AG08395 (cell line): ENCODE measurements at regions not wholly inside any gene's neighbourhood (a gene's known extent, or its start where the extent isn't known, plus 50 kb on each side); places are given as distances from the start of the nearest gene placed in this dataset.

Experiments used
- DNase-seq: peaks from one replicate; pipeline ENCODE4 v3.0.0; 2012; ENCODE audit warnings: mixed read lengths, low spot score

DNA sequence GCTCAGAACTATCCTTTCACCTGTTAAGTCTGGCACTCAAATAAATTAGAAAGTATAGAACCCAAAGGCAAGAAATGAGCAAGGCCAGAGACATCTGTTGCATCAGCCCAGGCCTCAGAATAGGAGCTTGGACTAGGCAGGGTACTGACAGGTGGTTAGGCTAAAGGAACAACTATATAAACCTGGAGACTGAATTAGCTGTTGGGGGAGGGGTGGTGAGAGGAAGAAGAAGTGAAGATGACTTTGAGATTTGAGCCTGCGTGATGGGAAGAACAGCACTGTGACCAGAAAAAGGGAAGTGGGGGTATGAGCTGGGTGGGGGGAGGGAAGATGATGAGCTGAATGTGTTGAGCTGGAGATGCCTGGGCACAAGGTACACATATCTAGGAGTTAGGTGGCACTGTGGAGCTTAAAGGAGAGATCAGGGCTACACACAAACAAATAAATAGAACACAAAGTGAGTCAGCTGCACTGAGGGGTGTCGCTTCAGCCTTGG is 244.7 kb downstream of the PTEN start:
- no peak for DNase-seq

DNA sequence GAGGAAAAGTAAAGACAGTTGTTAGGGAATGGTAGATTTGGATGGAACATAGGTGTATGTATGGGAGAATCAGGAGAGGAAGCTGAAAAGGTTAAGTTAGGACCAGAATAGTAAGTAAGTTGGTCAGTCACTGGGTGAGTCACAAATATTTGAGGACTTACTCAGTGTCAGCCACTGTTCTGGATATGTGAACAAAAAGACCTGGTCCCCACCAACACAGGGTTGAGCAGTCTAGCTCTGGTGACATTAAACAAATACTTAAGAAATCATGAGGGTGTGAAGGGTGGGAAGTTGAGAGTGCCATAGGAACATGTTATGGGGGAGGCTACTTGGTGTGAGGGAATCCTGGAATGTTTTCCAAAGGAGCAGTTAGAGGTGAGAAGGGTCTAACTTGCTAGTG is 246.9 kb downstream of the PTEN start:
- peak; percentile 65 for DNase-seq

DNA sequence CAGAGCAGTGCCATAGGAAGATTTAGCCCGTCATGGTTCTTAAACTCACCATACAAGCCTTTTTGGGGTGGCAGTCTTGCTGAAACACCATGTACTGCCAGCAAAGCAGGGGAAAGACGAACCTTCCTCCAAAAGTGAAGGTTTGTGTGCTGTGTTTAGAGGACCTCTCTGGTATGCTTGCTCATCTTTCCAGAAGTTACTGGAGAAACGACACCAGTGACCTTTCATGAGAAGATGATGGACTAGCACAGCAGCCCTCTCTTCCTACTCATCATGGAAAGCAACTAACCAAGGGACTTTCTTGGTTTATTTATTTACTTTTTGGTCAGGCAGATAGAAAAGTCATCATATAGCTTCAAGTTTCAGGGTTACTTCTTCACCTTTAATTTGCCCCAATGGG is 247.4 kb downstream of the PTEN start:
- no peak for DNase-seq

DNA sequence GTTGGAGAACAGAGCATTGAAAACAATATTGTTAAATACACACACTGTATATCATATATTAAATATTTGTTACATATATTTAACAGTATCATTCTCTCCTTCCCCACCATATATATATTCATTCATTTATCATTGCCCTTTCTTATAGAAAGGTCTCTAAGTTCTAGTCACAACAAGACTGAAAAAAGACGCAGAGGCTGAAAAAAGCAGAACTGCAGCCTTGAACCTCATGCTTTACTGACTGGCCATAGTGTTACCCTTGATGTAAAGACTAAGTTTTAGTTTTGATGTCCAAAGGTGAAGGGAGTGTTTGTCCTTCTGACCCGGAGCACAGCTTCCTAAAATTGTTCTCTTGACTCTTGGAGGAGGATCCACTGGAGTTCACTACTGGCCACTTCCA is 247.9 kb downstream of the PTEN start:
- no peak for DNase-seq

DNA sequence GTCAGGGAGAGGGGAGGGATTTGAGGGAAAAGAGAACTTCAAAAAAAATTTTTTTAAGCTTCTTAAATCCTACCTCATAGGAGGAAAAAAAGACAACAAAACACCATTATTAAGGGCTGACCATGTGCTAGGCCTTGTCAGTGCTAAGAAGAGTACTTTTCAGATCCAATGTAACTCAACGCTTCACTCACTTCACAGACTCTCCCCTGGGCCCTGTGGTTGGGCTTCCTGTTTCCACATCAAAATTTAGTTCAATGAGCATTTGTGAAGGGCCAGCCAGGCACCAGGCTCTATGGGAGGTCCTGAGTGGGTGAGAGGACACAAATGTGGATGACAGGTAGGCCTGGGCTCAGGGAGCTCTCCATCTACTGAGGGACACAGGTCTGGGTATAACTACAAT is 249.8 kb downstream of the PTEN start:
- DNase-seq = no peak

DNA sequence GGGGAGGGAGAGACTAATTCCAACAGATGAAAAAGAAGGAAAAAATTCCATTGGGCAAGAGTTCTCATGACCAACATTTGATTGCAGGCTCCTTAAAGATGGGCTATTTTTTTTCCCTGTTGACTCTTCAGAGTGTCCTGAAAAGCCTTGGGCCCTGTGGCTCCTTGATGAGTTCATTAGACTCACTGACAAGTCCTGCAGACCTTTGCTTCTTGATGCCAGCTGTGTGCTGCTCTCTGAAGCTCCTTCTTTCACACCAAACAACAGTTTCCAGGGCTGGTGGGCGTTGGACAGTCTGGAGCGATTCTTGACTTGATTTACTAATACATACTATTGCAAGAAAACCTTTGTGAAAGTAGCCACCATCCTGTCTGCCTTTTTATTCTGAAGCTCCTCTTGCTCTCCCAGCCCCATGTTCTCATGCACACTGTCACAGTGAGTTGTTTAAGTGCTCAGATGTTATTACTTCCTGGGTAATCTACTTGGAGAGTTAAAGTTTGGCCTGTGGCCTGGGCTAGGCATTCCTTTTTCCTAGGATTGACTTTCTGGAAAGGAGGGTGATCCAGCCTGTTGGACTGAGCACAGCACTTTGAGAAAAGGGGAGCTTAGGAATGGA is 250.3 kb downstream of the PTEN start:
- no peak for DNase-seq

DNA sequence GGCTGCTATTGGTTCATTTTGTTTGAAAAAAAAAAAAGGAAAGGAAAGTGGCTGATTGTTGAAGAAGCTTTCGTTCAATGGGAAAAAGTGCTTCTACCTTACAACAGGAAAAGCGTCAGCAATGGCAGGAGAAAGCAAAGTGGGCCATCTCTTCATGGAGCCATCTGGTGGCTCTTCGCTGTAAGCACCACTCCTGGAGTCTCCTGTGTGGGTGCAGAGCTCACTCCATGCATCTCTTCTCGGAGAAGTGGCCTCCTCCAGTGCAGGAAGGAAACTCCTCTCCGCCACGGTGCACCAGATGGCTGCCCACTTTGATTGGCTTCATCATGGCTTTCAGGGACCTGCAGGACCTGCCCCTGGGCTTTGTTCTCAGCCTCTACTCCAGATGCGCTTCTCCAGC is 250.9 kb downstream of the PTEN start:
- no peak for DNase-seq

DNA sequence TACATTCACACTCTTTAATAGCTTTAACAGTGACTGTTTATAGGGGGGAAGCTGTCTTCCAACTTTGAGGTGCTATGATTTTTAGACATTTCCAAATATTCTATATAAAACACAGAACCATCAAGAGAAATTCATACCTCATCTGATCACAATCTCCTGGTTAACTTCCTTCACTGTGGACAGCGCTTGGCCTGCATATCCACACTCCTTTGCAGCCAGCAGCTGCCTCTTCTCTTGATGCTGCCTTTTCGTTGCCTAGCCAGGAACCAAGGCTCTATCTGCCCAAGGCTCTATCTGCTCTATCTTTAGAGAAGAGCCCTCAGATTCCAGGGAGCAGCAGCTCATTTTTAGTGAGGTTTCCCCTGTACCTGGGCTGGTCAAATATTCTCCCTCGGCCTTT is 252.0 kb downstream of the PTEN start:
- DNase-seq = no peak

DNA sequence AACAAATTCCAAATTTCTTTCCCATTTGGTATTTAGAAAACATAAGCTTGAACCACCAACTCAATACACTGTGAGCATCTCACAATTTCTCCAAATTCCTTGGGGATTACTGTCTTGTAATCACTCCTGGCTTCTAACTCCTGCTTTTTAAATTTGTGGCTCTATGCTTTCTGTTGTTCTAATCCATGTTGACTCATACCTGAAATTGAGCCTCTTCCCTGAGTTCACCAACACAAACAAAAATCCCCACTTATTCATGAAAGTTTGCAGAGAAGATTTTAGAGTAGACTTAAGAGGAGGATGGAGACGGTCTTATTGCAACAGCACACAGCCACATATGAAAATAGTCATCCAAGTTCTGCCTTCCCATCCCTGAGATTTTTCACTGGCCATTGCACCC is 252.5 kb downstream of the PTEN start:
- DNase-seq = peak; percentile 52

DNA sequence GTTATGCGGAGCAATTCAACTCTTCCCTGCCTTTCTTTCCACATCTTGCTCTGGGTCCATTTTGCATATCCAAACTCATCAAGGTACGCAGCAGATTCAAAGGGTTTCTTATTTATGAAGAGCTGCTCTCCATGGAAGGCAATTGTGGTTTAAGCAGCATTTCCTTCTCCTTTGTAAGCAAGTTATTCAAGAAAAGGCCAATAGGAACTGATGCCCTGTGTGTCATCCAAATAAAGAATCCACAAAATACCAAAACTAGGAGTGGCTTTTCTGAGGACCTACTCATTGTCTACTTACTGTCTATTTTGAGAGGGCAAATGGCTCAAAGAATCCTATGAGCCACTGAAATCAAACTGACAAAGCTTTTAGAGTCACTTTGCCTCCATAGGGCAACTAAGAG is 253.1 kb downstream of the PTEN start:
- peak; percentile 66 for DNase-seq

DNA sequence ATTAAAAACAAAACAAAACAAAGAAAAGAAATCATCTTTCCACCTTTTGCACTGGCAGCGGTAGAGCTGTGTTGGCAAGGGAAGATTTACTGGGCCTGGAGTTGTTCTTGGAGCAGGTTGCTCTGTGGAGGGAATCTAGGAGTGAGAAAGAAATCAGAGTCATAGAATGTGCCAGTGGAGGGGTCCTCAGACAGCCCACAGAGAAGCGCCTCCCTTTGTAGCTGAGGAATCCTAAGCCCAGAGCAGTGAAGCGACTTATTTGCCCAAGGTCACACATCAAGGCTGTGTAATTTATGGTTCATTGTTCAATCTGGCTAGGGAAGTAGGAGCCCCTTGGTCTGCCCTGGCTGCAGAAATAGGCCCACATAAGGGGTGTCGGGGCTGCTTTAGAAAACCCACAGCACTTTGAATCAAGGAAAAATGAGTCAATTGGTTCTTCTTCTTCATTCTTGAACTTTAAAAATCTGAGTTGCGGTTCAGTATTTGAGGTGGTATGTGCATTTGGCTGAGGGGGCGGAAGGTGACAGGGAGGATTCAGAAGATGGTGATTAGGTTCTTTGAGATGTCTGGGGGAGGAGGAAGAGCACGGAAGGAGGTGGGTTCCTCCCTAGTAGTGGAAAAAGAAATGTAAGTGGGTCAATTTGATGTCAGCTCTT is 253.7 kb downstream of the PTEN start:
- DNase-seq = no peak

DNA sequence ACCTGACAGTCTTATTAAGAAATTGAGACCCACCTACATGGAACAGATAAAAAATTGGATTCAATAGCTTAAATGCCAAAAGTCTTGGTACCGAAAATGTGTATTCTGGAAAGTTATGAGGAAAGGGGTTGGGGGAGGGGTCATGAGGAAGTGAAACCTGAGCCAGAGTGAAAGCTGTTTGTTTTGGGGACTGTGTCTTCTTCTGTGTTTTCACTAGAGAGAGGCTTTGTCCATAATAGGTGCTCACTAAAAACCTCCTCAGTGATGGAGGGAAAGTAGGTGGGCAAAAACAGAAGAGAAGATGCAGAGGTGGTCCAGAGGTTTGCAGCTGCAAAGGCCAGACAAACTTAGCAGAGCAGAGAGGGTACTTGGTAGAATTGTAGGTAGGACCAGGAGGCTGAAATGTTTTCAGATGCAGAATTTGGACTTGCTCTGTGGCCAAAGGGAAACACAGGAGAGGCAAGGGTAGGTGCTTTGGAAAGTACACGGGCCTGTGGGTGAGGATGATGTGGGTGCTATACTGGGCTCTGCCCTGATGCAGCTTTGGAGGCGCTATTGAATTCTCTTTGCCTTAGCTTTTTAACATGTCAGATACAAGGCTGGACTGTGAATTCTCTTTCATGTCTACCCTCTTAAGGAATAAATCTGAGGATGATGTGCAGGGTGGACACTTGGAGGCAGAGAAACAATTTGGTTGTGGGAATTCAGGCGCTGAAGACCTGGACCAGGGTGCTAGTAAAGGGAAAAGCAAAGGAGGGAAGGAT is 254.6 kb downstream of the PTEN start:
- DNase-seq = no peak

DNA sequence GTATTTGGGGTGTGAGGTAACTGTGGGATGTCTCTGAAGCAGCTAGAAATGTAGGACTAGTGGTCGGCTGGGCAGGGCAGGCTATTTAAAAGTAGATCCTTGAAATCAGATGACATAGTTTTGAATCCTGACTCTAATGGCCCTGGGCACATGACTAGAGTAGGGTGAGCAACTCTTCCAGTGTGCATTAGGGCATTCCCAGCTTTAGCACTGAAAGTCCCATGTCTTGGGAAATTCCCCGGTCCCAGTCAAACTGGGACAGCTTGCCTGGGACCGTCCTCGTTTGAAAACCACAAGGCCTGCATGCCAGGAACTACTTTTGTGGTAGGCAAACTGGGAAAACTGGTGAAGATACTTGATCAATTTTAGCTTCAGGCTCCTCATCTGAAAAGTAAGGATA is 255.3 kb downstream of the PTEN start:
- no peak for DNase-seq

DNA sequence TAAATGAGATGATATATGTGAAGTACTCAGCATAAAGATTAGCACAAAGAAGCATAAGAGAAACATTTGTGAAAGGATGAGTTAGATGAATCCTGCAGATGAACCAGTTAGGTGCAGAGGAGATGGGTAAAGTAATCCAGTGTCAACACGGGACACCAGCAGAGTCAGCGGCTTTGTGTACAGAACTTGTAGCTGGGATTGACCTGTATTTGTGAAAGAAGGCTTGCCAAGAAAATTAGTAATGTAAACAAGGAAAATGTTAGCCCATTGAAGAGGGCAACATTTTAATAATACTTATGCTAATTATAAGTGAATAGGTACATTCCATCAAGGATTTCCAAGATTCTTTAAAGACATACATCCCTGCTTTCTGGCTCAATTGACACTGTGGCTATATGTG is 255.7 kb downstream of the PTEN start:
- no peak for DNase-seq

DNA sequence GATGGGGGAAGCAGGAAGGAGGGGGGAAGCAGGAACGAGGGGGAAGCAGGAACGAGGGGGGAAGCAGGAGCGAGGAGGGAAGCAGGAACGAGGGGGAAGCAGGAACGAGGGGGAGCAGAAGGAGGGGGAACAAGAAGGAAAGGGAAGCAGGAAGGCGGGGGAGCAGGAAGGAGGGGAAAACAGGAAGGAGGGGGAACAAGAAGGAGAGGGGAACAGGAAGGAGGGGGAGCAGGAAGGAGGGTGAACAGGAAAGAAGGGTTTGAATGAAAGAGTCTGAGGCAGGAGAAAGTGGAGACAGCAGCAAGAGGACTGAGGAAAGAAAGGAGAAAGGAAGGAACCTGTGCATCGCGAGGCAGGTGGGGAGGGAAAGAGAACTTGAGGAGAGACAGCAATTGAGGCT is 256.6 kb downstream of the PTEN start:
- no peak for DNase-seq

DNA sequence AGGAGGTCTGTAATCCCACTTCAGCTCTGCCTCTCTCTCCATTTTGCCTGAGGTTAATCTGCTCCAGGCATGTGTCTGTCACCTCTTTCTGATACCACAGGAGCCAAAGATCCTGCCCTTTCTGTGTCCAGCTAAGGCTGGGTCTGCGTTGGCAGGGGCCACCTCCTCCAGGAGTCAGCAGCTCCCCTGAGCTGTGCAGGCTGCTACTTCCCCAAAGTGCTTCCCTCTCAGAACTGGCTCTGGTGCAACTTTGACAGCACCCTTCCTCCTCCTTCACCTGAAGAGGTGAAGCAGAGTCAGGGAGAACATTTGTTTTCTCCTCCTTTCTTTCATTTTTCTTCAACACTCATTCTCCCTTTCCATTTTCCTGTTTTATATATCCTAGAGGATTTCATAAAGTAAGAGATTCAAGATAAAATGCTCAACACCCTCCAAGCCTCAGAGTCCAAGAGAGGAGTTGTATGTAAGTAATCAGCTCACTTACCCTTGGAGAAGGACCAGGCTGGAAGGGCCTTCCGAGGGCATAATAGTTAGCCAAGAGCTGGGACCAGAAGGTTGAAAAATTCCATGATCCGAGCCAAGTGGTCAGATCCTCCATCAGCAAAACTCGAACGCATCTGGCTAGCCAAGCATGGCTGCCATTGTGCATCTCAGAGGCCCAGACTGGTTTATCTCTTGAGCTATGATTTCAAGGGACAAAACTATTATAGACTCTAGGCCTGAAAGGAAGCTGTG is 257.3 kb downstream of the PTEN start:
- no peak for DNase-seq

DNA sequence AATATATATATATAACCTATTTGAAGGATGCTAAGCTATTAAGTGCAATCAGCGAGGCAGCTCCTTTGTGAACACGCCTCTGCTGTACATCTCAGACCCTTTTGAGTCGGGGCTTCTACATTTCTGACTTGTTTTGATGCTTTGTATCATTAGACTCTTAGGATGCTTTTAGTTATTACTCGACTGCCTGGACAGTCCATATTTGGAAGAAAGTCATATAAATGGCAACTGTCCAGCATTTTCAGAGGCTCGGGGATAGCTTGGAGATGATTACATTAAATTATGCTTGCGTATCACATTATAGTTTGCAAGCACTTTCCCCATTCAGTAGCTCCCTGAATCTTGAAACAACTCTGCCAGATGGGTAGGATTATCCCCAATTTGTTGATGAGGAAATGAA is 257.9 kb downstream of the PTEN start:
- DNase-seq = no peak

DNA sequence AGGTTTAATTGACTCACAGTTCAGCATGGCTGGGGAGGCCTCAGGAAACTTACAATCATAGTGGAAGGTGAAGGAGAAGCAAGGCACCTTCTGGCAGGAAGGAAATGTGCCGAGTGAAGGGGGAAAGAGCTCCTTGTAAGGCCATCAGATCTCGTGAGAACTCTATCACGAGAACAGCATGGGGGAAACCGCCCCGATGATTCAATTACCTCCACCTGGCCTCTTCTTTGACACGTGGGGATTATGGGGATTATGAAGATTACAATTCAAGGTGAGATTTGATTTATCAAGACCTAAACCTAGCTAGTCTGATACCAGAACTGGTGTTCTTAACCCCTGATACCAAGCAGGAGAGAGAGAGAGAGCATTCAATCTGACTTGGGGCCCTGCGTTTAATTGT is 258.7 kb downstream of the PTEN start:
- no peak for DNase-seq

DNA sequence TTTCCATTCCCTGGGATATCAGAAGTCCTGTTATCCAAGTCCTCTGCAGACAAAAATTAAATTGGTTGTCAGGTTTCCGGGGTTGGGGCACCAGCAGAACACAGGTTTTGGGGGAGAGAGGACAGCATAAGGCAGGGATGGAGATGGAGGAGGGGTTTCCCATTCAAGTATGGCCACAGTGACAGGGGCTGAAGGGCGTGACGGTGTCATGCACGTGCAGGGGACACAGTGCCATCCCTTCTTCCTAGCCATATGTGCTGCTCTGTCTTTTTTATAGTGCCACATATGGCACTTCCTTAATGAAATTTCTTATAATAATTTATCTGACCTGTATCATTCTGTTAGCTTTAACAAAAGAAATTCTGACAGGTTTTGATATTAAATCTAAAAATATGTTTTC is 259.2 kb downstream of the PTEN start:
- DNase-seq = no peak

DNA sequence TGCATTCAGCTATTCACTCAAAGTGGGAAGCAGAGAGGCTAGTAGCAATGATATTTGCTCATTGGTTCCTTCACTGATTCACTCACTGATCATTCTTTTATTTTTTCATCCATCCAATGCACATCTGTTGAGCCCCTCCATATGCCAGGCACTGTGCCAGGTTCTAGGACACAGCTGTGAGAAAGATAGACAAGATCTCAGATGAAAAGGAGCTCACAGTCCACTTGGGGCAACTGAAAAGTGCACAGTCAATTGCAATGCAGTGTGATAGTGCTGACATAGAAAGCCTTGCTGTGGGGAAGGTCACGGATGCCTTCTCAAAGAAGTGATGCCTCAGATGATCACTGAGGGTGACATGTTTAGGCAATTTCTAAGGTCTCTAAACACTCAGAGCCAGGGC is 262.3 kb downstream of the PTEN start:
- no peak for DNase-seq

DNA sequence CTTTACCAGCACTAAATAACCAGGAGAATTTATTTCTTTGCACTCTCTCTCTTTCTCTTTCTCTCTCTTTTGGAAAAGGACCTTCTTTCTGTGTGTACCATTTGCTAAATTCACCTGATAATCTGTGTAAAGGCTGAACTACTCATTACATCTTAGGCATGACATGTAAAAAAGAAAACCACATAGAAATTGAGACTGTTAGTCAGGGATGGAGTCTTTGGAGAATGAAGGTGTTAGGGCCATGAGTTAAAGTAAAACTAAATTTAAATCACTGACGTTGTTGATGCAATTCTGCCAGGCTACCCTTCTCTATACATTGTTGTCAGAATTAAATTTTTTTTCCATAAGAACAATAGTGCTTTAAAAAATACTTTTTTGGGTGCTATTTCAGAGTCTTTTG is 263.3 kb downstream of the PTEN start:
- no peak for DNase-seq

DNA sequence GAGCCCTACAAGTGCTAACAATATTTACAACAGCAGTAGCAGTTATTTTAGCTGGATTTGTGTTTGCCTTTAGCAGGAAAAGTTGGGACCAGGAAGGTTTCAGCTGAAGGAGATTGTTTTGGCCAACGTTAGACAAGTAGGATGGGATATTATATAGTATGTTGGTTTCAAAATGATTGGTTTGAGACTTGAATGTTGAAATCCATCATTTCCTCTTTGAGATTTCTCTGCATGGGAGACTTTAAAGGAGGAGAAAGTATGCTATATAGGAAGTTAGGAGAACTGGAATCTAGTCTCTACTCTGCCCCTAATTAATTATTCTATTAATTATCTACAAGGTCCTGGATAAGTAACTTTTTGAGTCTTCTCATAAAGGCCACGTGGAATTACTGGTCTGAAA is 263.8 kb downstream of the PTEN start:
- DNase-seq = no peak

DNA sequence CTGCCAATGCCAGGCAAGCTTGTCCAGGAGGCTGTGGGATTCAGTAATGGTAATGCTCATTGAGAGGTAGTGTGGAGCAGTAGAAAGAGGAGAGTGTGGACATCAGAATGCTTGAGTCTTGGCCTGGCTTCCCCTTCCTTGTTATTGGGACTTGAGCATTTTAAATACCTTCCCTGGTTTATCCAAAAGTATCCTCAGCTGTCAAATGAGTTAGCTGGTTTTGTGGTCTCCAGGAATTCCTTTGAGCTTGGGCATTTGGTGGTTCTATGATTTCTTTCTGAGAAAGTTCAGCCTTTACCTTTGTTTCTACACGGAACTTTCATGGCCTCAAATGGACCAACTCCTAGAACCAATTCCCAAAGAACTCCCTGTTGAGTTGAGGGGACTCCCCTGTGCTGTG is 264.3 kb downstream of the PTEN start:
- no peak for DNase-seq
